Erythroblast (primary cell): ENCODE measurements at regions not wholly inside any gene's neighbourhood (a gene's known extent, or its start where the extent isn't known, plus 50 kb on each side); places are given as distances from the start of the nearest gene placed in this dataset.

Source experiments
- GATA1 ChIP-seq: IDR thresholded peaks from 2 replicates; pipeline ENCODE4 v1.6.1; 2011; ENCODE audit warnings: low read depth, mild to moderate bottlenecking, control low read depth, low read length, moderate library complexity
- POLR2A ChIP-seq: IDR thresholded peaks from 2 replicates; pipeline ENCODE4 v1.6.1; 2011; ENCODE audit warnings: mild to moderate bottlenecking, low read length

- TF ChIP-seq POLR2A (no peak), GATA1 (no peak)
Observed at GRCh38 chr3:162525066-162525742, 1028.6 kb downstream of the OTOL1 start.
